ENCODE measurements at regions not wholly inside any gene's neighbourhood (a gene's known extent, or its start where the extent isn't known, plus 50 kb on each side); places are given as distances from the start of the nearest gene placed in this dataset.

DNA sequence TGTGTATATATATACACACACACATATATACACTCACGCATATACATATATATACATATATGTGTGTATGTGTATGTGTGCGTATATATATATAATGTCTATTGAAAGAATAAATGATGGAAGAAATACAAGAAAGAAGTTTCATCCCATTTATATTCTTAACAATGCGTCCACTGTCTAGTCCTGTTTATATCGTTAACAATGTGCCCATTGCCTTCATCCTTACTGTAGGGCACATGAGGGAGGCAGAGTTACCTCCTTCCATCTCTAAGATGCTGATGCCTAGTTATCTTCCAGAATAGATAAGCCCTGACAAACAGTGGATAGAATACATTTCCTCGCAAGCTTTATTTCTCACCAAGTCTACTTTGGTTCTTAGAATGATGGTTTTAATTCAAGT, 389.8 kb upstream of the SEMA6A start:
- H3K4me1 ChIP-seq, result no peaks in the 10 kb centered on the region
- H3K9me3 ChIP-seq, result no peaks in the 10 kb centered on the region
- H3K27me3 ChIP-seq, result no peaks in the 10 kb centered on the region
- H3K4me3 ChIP-seq, result no peak overlapping the region
- no peak for TF ChIP-seq POLR2A (IDR thresholded peaks at IDR 0.05)
- TF ChIP-seq, protein P1, sequence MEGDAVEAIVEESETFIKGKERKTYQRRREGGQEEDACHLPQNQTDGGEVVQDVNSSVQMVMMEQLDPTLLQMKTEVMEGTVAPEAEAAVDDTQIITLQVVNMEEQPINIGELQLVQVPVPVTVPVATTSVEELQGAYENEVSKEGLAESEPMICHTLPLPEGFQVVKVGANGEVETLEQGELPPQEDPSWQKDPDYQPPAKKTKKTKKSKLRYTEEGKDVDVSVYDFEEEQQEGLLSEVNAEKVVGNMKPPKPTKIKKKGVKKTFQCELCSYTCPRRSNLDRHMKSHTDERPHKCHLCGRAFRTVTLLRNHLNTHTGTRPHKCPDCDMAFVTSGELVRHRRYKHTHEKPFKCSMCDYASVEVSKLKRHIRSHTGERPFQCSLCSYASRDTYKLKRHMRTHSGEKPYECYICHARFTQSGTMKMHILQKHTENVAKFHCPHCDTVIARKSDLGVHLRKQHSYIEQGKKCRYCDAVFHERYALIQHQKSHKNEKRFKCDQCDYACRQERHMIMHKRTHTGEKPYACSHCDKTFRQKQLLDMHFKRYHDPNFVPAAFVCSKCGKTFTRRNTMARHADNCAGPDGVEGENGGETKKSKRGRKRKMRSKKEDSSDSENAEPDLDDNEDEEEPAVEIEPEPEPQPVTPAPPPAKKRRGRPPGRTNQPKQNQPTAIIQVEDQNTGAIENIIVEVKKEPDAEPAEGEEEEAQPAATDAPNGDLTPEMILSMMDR (IDR thresholded peaks at IDR 0.05), result no peak
- intact Hi-C loops (cut with DNase I), result no loop called here
- no peak overlapping the region for H3K27ac ChIP-seq
- DNase-seq, result no peak
- WGBS, 2 donors, result 89% methylated on average over 5 of the region's 5 CpGs
- no peaks in the 10 kb centered on the region for H3K36me3 ChIP-seq

- Histone ChIP-seq H3K4me3 (no peak overlapping the region), H3K9me3 (no peaks in the 10 kb centered on the region), H3K4me1 (no peaks in the 10 kb centered on the region), H3K36me3 (no peaks in the 10 kb centered on the region), H3K27me3 (no peaks in the 10 kb centered on the region), H3K27ac (no peak overlapping the region)
- TF ChIP-seq, protein P1 (IDR thresholded peaks at IDR 0.05), result no peak
- TF ChIP-seq POLR2A (IDR thresholded peaks at IDR 0.05), result no peak
- intact Hi-C loops (cut with DNase I), result no loop called here
- no peak for DNase-seq
- WGBS, 2 donors, result 85 to 87% methylated on average over 4 of the region's 4 CpGs
These were observed 386.4 kb upstream of the SEMA6A start for GRCh38 chr5:116961021-116961420.

- intact Hi-C loops (cut with DNase I), result no loop called here
- H3K4me3 ChIP-seq, result no peak overlapping the region
- no peak for TF ChIP-seq POLR2A (IDR thresholded peaks at IDR 0.05)
- TF ChIP-seq, protein P1 (IDR thresholded peaks at IDR 0.05), result no peak
- no peaks in the 10 kb centered on the region for H3K4me1 ChIP-seq
- no peaks in the 10 kb centered on the region for H3K36me3 ChIP-seq
- DNase-seq, result no peak
- no peaks in the 10 kb centered on the region for H3K9me3 ChIP-seq
- no peaks in the 10 kb centered on the region for H3K27me3 ChIP-seq
- no peak overlapping the region for H3K27ac ChIP-seq
- WGBS, 2 donors, result 75 to 82% methylated on average over 1 of the region's 1 CpG
These were observed 385.2 kb upstream of the SEMA6A start for GRCh38 chr5:116959843-116960242.

DNA sequence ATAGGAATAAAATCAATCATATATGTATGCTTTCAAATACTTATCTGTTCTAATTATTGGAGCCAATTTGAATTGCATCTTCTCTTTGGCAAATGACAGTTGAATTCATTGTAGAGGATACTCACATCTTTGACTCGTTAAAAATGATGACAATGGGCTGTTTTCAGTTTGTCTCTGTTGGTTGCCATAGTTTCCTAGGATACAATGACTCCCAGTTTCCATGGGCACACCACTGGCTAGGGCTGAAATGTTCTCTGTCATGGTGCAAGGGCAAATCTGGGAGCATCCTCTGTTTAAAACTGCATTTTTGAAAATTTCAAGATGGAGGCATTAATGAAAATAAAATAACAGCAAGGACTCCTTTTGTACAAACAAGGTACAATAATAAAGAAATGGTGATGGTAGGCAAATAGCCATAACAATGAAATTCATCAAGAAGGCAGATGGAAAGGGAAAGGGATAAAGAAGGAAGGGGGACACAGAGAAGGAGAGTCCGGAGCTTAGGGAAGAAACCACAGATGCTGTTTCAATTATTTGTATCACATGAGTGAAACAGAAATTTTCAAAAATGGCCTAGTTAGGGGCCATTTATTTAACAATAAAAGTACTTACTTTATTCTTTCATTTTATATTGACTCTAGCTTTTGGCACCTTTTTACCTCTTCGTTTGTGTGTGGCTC, 378.8 kb upstream of the SEMA6A start:
- Histone ChIP-seq H3K4me1 (no peaks in the 10 kb centered on the region), H3K36me3 (no peaks in the 10 kb centered on the region), H3K27me3 (no peaks in the 10 kb centered on the region), H3K9me3 (no peaks in the 10 kb centered on the region), H3K27ac (no peak overlapping the region), H3K4me3 (no peak overlapping the region)
- DNase-seq, result no peak
- TF ChIP-seq, protein P1 (IDR thresholded peaks at IDR 0.05), result no peak
- no peak for TF ChIP-seq POLR2A (IDR thresholded peaks at IDR 0.05)
- intact Hi-C loops (cut with DNase I), result no loop called here
- 43 to 44% methylated on average over 3 of the region's 3 CpGs for WGBS, 2 donors

DNA sequence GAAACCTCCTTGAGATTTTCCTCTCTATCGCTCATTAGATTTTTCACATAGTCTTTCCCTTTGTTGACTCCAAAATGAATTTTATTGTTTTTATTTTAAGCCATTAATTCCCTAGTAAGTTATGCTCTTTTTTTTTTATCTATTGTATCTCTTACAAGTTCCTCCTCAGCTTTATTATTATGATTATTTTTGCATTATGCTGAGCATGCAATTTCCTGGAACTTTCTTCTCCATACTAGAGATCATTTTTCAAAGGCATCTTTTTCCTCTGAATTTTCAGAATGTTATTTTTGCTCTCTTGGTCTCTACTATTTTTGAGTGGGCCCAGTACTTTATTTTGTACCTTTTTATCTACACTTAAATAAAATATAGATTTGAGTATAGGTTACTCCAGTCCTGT, 376.6 kb upstream of the SEMA6A start:
- Histone ChIP-seq H3K4me3 (no peak overlapping the region), H3K27ac (no peak overlapping the region), H3K4me1 (no peaks in the 10 kb centered on the region), H3K36me3 (no peaks in the 10 kb centered on the region), H3K9me3 (no peaks in the 10 kb centered on the region), H3K27me3 (no peaks in the 10 kb centered on the region)
- TF ChIP-seq, protein P1 (IDR thresholded peaks at IDR 0.05), result no peak
- no peak for TF ChIP-seq POLR2A (IDR thresholded peaks at IDR 0.05)
- WGBS, 2 donors, result 90 to 94% methylated on average over 1 of the region's 1 CpG
- intact Hi-C loops (cut with DNase I), result no loop called here
- no peak for DNase-seq
